Liver (tissue), 8 donors: ENCODE measurements at regions not wholly inside any gene's neighbourhood (a gene's known extent, or its start where the extent isn't known, plus 50 kb on each side); places are given as distances from the start of the nearest gene placed in this dataset.

Source experiments
- DNase-seq: peaks from one replicate; pipeline ENCODE4 v3.0.0-alpha.2; 2017; ENCODE audit warnings: low spot score
- H3K27ac ChIP-seq, 2 donors: one replicate each; pipeline ENCODE4 v1.7.0; 2013; ENCODE audit warnings: inconsistent platforms in 2 of 2, low read length in 2 of 2, control low read depth in 1 of 2, low read depth in 1 of 2, mild to moderate bottlenecking in 1 of 2
- H3K27me3 ChIP-seq, 4 donors: one replicate each; pipeline versions ENCODE4 v1.6.1 to v1.7.0; 2013; ENCODE audit warnings: low read length in 3 of 4, inconsistent platforms in 1 of 4, mild to moderate bottlenecking in 1 of 4, moderate library complexity in 1 of 4; ENCODE audit not compliant: control insufficient read depth in 4 of 4, insufficient read depth in 4 of 4
- H3K36me3 ChIP-seq, 4 donors: one replicate each; pipeline versions ENCODE4 v1.6.1 to v1.7.0; 2013; ENCODE audit warnings: low read length in 3 of 4, mild to moderate bottlenecking in 3 of 4, low read depth in 1 of 4, moderate library complexity in 1 of 4; ENCODE audit not compliant: control insufficient read depth in 4 of 4, insufficient read depth in 3 of 4
- H3K4me1 ChIP-seq, 4 donors: one replicate each; pipeline versions ENCODE4 v1.6.1 to v1.7.0; 2013; ENCODE audit warnings: low read length in 3 of 4, mild to moderate bottlenecking in 3 of 4, moderate library complexity in 1 of 4; ENCODE audit not compliant: control insufficient read depth in 4 of 4, insufficient read depth in 4 of 4
- H3K4me3 ChIP-seq, 3 donors: one replicate each; pipeline versions ENCODE4 v1.6.1 to v1.7.0; 2013; ENCODE audit warnings: low read length in 3 of 3, control low read depth in 1 of 3, low read depth in 1 of 3, mild to moderate bottlenecking in 1 of 3
- H3K9ac ChIP-seq, 2 donors: one replicate each; pipeline ENCODE4 v1.7.0; 2013; ENCODE audit warnings: low read length in 2 of 2, mild to moderate bottlenecking in 2 of 2, moderate library complexity in 2 of 2, control low read depth in 1 of 2, low read depth in 1 of 2
- H3K9me3 ChIP-seq, 4 donors: one replicate each; pipeline versions ENCODE4 v1.6.1 to v1.7.0; 2013; ENCODE audit warnings: low read length in 3 of 4; ENCODE audit not compliant: control insufficient read depth in 4 of 4
- EGR1 ChIP-seq, 2 donors: IDR thresholded peaks; 2 replicates each; pipeline ENCODE4 v1.6.1; 2016 to 2018; ENCODE audit warnings: antibody characterized with exemption in 2 of 2, low read depth in 2 of 2
- FOXA1 ChIP-seq: IDR thresholded peaks from 2 replicates; pipeline ENCODE4 v1.6.1; 2016; ENCODE audit warnings: antibody characterized with exemption
- FOXA2 ChIP-seq: IDR thresholded peaks from 2 replicates; pipeline ENCODE4 v1.6.1; 2016; ENCODE audit warnings: antibody characterized with exemption
- GABPA ChIP-seq, 2 donors: IDR thresholded peaks in 1 of 2; conservative IDR thresholded peaks in 1 of 2; 2 replicates each; pipeline ENCODE4 v1.6.1; 2016; ENCODE audit warnings: antibody characterized with exemption in 2 of 2, mild to moderate bottlenecking in 1 of 2, moderate library complexity in 1 of 2
- HNF4A ChIP-seq, 2 donors: conservative IDR thresholded peaks; 2 replicates each; pipeline ENCODE4 v1.6.1; 2016; ENCODE audit warnings: antibody characterized with exemption in 2 of 2, mild to moderate bottlenecking in 2 of 2
- HNF4G ChIP-seq: IDR thresholded peaks from 2 replicates; pipeline ENCODE4 v1.6.1; 2016; ENCODE audit warnings: antibody characterized with exemption
- JUND ChIP-seq, 2 donors: IDR thresholded peaks; 2 replicates each; pipeline ENCODE4 v1.6.1; 2016; ENCODE audit warnings: antibody characterized with exemption in 2 of 2
- NR2F2 ChIP-seq: IDR thresholded peaks from 2 replicates; pipeline ENCODE4 v1.6.1; 2016; ENCODE audit warnings: antibody characterized with exemption
- RAD21 ChIP-seq, 2 donors: IDR thresholded peaks; 2 replicates each; pipeline ENCODE4 v1.6.1; 2016; ENCODE audit warnings: antibody characterized with exemption in 2 of 2, mild to moderate bottlenecking in 2 of 2
- RXRA ChIP-seq, 2 donors: IDR thresholded peaks; 2 replicates each; pipeline ENCODE4 v1.6.1; 2017 to 2018; ENCODE audit warnings: antibody characterized with exemption in 2 of 2, mild to moderate bottlenecking in 1 of 2
- SP1 ChIP-seq: IDR thresholded peaks from 2 replicates; pipeline ENCODE4 v1.6.1; 2018; ENCODE audit warnings: antibody characterized with exemption, mild to moderate bottlenecking
- TAF1 ChIP-seq: conservative IDR thresholded peaks from 2 replicates; pipeline ENCODE4 v1.6.1; 2016; ENCODE audit warnings: antibody characterized with exemption, mild to moderate bottlenecking
- YY1 ChIP-seq: IDR thresholded peaks from 2 replicates; pipeline ENCODE4 v1.6.1; 2016; ENCODE audit warnings: antibody characterized with exemption, mild to moderate bottlenecking
- WGBS: extraction: QIAGEN DNeasy Blood & Tissue Kit; methylation state at CpG from one replicate; pipeline ENCODE4 v1.1.7; 2013; 5-methylcytosine and 5-hydroxymethylcytosine counted together
- TF ChIP-seq, protein P1 (sequence below): IDR thresholded peaks from 2 replicates; pipeline ENCODE4 v1.6.1; 2016; ENCODE audit warnings: antibody characterized with exemption
- TF ChIP-seq, protein P2 (sequence below): IDR thresholded peaks from 2 replicates; pipeline ENCODE4 v1.6.1; 2016; ENCODE audit warnings: antibody characterized with exemption, mild to moderate bottlenecking
- TF ChIP-seq, protein P3 (sequence below): IDR thresholded peaks from 2 replicates; pipeline ENCODE4 v1.6.1; 2016; ENCODE audit warnings: antibody characterized with exemption
- TF ChIP-seq, protein P4 (sequence below): IDR thresholded peaks from 2 replicates; pipeline ENCODE4 v1.6.1; 2016; ENCODE audit warnings: antibody characterized with exemption
- TF ChIP-seq, protein P5 (sequence below): fragments of 150-350 bp; IDR thresholded peaks from 2 replicates; pipeline ENCODE4 v1.5.1; 2017; ENCODE audit warnings: improper control_type of control experiment, low read depth, low read length; ENCODE audit not compliant: missing input control
- donor health status: healthy.
- donor health status: healthy.
- donor health status: healthy.
- donor health status: healthy.
- donor health status: healthy.

DNA sequence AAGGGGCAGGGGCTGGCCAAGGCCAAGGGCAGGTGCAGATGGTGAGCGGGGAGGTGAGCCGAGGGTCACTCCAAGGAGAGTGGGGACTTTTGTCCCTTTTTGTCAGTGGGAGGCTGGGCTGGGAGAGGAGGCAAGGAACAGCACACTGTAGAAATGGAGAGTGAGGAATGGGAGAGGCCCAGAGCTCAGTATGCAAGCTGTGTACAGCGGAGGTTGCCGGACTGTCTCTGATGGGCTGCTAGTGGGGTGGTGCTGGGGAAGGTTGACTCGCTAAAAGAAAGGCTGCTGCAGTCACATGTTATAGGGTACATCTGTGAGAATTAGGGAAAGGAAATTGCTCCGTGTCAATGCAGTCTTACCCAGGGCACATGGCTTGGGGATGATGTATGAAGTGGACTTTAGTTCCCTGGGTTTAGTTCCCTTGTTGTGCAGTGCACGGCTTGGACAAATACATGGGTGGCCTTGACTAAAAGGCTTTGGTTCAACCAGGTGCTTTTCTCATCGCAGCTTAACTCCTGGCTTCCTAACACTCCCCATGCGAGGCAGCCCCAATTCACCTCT is 57.1 kb upstream of the STX18 start:
- Histone ChIP-seq H3K27me3 (no peaks in the 10 kb centered on the region), H3K9ac (no peak overlapping the region), H3K27ac (no peak overlapping the region), H3K36me3 (no peaks in the 10 kb centered on the region), H3K9me3 (peaks cover 2 to 6% (median 3%) of the 10 kb centered on the region in 4 donors), H3K4me1 (no peaks in the 10 kb centered on the region), H3K4me3 (no peak overlapping the region)
- no peak for TF ChIP-seq RAD21 (IDR thresholded peaks at IDR 0.05)
- no peak for TF ChIP-seq FOXA2
- TF ChIP-seq, protein P1, sequence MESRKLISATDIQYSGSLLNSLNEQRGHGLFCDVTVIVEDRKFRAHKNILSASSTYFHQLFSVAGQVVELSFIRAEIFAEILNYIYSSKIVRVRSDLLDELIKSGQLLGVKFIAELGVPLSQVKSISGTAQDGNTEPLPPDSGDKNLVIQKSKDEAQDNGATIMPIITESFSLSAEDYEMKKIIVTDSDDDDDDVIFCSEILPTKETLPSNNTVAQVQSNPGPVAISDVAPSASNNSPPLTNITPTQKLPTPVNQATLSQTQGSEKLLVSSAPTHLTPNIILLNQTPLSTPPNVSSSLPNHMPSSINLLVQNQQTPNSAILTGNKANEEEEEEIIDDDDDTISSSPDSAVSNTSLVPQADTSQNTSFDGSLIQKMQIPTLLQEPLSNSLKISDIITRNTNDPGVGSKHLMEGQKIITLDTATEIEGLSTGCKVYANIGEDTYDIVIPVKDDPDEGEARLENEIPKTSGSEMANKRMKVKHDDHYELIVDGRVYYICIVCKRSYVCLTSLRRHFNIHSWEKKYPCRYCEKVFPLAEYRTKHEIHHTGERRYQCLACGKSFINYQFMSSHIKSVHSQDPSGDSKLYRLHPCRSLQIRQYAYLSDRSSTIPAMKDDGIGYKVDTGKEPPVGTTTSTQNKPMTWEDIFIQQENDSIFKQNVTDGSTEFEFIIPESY, result no peak
- TF ChIP-seq EGR1 (IDR thresholded peaks at IDR 0.05; ENCODE audit: low read depth in 2 of 2), result no peak
- TF ChIP-seq RXRA (IDR thresholded peaks at IDR 0.05), result no peak
- no peak for TF ChIP-seq NR2F2
- TF ChIP-seq YY1, result no peak
- no peak for TF ChIP-seq HNF4G
- no peak for TF ChIP-seq FOXA1
- TF ChIP-seq, protein P2, sequence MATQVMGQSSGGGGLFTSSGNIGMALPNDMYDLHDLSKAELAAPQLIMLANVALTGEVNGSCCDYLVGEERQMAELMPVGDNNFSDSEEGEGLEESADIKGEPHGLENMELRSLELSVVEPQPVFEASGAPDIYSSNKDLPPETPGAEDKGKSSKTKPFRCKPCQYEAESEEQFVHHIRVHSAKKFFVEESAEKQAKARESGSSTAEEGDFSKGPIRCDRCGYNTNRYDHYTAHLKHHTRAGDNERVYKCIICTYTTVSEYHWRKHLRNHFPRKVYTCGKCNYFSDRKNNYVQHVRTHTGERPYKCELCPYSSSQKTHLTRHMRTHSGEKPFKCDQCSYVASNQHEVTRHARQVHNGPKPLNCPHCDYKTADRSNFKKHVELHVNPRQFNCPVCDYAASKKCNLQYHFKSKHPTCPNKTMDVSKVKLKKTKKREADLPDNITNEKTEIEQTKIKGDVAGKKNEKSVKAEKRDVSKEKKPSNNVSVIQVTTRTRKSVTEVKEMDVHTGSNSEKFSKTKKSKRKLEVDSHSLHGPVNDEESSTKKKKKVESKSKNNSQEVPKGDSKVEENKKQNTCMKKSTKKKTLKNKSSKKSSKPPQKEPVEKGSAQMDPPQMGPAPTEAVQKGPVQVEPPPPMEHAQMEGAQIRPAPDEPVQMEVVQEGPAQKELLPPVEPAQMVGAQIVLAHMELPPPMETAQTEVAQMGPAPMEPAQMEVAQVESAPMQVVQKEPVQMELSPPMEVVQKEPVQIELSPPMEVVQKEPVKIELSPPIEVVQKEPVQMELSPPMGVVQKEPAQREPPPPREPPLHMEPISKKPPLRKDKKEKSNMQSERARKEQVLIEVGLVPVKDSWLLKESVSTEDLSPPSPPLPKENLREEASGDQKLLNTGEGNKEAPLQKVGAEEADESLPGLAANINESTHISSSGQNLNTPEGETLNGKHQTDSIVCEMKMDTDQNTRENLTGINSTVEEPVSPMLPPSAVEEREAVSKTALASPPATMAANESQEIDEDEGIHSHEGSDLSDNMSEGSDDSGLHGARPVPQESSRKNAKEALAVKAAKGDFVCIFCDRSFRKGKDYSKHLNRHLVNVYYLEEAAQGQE, result no peak
- no peak for TF ChIP-seq JUND (IDR thresholded peaks at IDR 0.05)
- TF ChIP-seq, protein P3, sequence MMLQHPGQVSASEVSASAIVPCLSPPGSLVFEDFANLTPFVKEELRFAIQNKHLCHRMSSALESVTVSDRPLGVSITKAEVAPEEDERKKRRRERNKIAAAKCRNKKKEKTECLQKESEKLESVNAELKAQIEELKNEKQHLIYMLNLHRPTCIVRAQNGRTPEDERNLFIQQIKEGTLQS, result no peak
- TF ChIP-seq, protein P4, sequence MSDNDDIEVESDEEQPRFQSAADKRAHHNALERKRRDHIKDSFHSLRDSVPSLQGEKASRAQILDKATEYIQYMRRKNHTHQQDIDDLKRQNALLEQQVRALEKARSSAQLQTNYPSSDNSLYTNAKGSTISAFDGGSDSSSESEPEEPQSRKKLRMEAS, result no peak
- TF ChIP-seq, protein P5, sequence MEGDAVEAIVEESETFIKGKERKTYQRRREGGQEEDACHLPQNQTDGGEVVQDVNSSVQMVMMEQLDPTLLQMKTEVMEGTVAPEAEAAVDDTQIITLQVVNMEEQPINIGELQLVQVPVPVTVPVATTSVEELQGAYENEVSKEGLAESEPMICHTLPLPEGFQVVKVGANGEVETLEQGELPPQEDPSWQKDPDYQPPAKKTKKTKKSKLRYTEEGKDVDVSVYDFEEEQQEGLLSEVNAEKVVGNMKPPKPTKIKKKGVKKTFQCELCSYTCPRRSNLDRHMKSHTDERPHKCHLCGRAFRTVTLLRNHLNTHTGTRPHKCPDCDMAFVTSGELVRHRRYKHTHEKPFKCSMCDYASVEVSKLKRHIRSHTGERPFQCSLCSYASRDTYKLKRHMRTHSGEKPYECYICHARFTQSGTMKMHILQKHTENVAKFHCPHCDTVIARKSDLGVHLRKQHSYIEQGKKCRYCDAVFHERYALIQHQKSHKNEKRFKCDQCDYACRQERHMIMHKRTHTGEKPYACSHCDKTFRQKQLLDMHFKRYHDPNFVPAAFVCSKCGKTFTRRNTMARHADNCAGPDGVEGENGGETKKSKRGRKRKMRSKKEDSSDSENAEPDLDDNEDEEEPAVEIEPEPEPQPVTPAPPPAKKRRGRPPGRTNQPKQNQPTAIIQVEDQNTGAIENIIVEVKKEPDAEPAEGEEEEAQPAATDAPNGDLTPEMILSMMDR, result no peak
- no peak for TF ChIP-seq SP1
- TF ChIP-seq HNF4A (conservative IDR thresholded peaks at IDR 0.05), result no peak
- WGBS, result 84% methylated on average over 9 of the region's 9 CpGs
- no peak for DNase-seq

DNA sequence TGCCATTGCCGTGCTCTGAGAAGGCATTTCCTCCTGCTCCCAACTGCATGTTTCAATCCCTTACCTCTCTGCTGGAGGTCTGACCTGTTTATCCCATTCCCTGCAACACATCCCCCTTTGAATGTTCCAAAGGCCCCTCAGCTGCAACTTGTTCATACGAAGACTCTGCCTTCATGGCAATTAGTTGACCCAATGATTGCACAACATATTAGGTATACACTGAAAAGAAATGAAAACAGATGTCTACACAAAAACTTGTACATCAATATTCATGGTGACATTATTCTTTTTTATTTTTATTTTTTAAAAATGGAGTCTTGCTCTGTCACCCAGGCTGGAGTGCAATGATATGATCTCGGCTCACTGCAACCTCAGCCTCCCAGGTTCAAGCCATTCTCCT is 54.9 kb upstream of the STX18 start:
- TF ChIP-seq, protein P1, result no peak
- TF ChIP-seq EGR1 (IDR thresholded peaks at IDR 0.05; ENCODE audit: low read depth in 2 of 2), result no peak
- TF ChIP-seq TAF1, result no peak
- TF ChIP-seq, protein P5, result no peak
- no peak for TF ChIP-seq JUND (IDR thresholded peaks at IDR 0.05)
- TF ChIP-seq HNF4A (conservative IDR thresholded peaks at IDR 0.05), result no peak
- no peak for TF ChIP-seq GABPA (IDR thresholded peaks at IDR 0.05 in 1 of 2, conservative IDR thresholded peaks at IDR 0.05 in 1 of 2)
- no peak for TF ChIP-seq RXRA (IDR thresholded peaks at IDR 0.05)
- TF ChIP-seq, protein P4, result no peak
- no peak for TF ChIP-seq FOXA1
- TF ChIP-seq YY1, result no peak
- peaks cover 2 to 7% (median 5%) of the 10 kb centered on the region in 4 donors for H3K9me3 ChIP-seq
- no peaks in the 10 kb centered on the region for H3K4me1 ChIP-seq
- H3K4me3 ChIP-seq, result no peak overlapping the region
- H3K36me3 ChIP-seq, result no peaks in the 10 kb centered on the region
- H3K9ac ChIP-seq, result no peak overlapping the region
- 89% methylated on average over 3 of the region's 3 CpGs for WGBS
- no peak for DNase-seq
- H3K27ac ChIP-seq, result no peak overlapping the region
- no peaks in the 10 kb centered on the region for H3K27me3 ChIP-seq
